GM19035 (cell line): ENCODE measurements at regions not wholly inside any gene's neighbourhood (a gene's known extent, or its start where the extent isn't known, plus 50 kb on each side); places are given as distances from the start of the nearest gene placed in this dataset.
"Not testable (repeated sequence)": the region's sequence is repeated elsewhere in the genome, so short reads cannot be mapped to it uniquely, and the experiment has no call there.

ENCODE experiments used
- ATAC-seq: cut with Tn5 transposase; IDR thresholded peaks from one replicate; pipeline ENCODE4 v1.9.1; 2021; ENCODE audit not compliant: unreplicated experiment

- no peak for ATAC-seq
Observed at GRCh38 chr2:176566496-176566895, 297.3 kb downstream of the MTX2 start.

GRCh38 chr2:176566961-176567360, 297.7 kb downstream of the MTX2 start:
- no peak for ATAC-seq

- no peak for ATAC-seq
Observed at GRCh38 chr2:176567361-176567760, 298.1 kb downstream of the MTX2 start.

- ATAC-seq: no peak
Observed at GRCh38 chr2:176569574-176569973, 300.3 kb downstream of the MTX2 start.

- no peak for ATAC-seq
Observed at GRCh38 chr2:176573612-176574483, 304.6 kb downstream of the MTX2 start.

GRCh38 chr2:176574484-176575236, 305.4 kb downstream of the MTX2 start:
- ATAC-seq: no peak

GRCh38 chr2:176575237-176575744, 306.0 kb downstream of the MTX2 start:
- ATAC-seq: no peak

GRCh38 chr2:176577054-176577453, 307.8 kb downstream of the MTX2 start:
- no peak for ATAC-seq

GRCh38 chr2:176578292-176578691, 309.1 kb downstream of the MTX2 start:
- not testable (repeated sequence) for ATAC-seq

- ATAC-seq: no peak
Observed at GRCh38 chr2:176579608-176580007, 310.4 kb downstream of the MTX2 start.

GRCh38 chr2:176581557-176582165, 312.4 kb downstream of the MTX2 start:
- no peak for ATAC-seq

GRCh38 chr2:176582176-176582575, 312.9 kb downstream of the MTX2 start:
- ATAC-seq: no peak

GRCh38 chr2:176582990-176583481, 313.8 kb downstream of the MTX2 start:
- ATAC-seq: no peak

- no peak for ATAC-seq
Observed at GRCh38 chr2:176583607-176584006, 314.4 kb downstream of the MTX2 start.

GRCh38 chr2:176584333-176584732, 315.1 kb downstream of the MTX2 start:
- ATAC-seq: no peak

GRCh38 chr2:176585291-176585690, 316.0 kb downstream of the MTX2 start:
- no peak for ATAC-seq

GRCh38 chr2:176585791-176586190, 316.5 kb downstream of the MTX2 start:
- no peak for ATAC-seq

- ATAC-seq: no peak
Observed at GRCh38 chr2:176589287-176589686, 320.0 kb downstream of the MTX2 start.

- ATAC-seq: no peak
Observed at GRCh38 chr2:176589825-176590440, 320.7 kb downstream of the MTX2 start.

- no peak for ATAC-seq
Observed at GRCh38 chr2:176592216-176592615, 323.0 kb downstream of the MTX2 start.

GRCh38 chr2:176595986-176596385, 326.7 kb downstream of the MTX2 start:
- no peak for ATAC-seq
